ENCODE measurements at regions not wholly inside any gene's neighbourhood (a gene's known extent, or its start where the extent isn't known, plus 50 kb on each side); places are given as distances from the start of the nearest gene placed in this dataset.

- Histone ChIP-seq H3K27me3 (no peaks in the 10 kb centered on the region), H3K27ac (no peak overlapping the region), H3K4me3 (no peak overlapping the region), H3K4me2 (no peak overlapping the region), H3K4me1 (peaks cover 3% of the 10 kb centered on the region), H3K9ac (no peak overlapping the region), H4K20me1 (no peaks in the 10 kb centered on the region), H3K9me3 (no peaks in the 10 kb centered on the region), H3K36me3 (no peaks in the 10 kb centered on the region)
- no peak for TF ChIP-seq Cebpa-rat (IDR thresholded peaks at IDR 0.05)
These were observed 741.7 kb downstream of the VRK1 start for GRCh38 chr14:97538749-97539410.

- Histone ChIP-seq H3K4me2 (no peak overlapping the region), H3K36me3 (no peaks in the 10 kb centered on the region), H3K4me3 (no peak overlapping the region), H3K9me3 (no peaks in the 10 kb centered on the region), H4K20me1 (no peaks in the 10 kb centered on the region), H3K27ac (no peak overlapping the region), H3K4me1 (peaks cover 8% of the 10 kb centered on the region), H3K27me3 (no peaks in the 10 kb centered on the region), H3K9ac (no peak overlapping the region)
- no peak for TF ChIP-seq Cebpa-rat (IDR thresholded peaks at IDR 0.05)
These were observed 742.2 kb downstream of the VRK1 start for GRCh38 chr14:97539411-97539795.

- Histone ChIP-seq H3K9ac (no peak overlapping the region), H3K27ac (no peak overlapping the region), H4K20me1 (no peaks in the 10 kb centered on the region), H3K9me3 (no peaks in the 10 kb centered on the region), H3K4me1 (peaks cover 8% of the 10 kb centered on the region), H3K4me2 (no peak overlapping the region), H3K4me3 (no peak overlapping the region), H3K36me3 (no peaks in the 10 kb centered on the region), H3K27me3 (no peaks in the 10 kb centered on the region)
- no peak for TF ChIP-seq Cebpa-rat (IDR thresholded peaks at IDR 0.05)
These were observed 742.7 kb downstream of the VRK1 start for GRCh38 chr14:97539884-97540283.

GRCh38 chr14:97543221-97543620 lies 746.0 kb downstream of the VRK1 start:
- Histone ChIP-seq H3K9me3 (no peaks in the 10 kb centered on the region), H3K27me3 (no peaks in the 10 kb centered on the region), H3K36me3 (no peaks in the 10 kb centered on the region), H3K4me3 (no peak overlapping the region), H3K9ac (no peak overlapping the region), H4K20me1 (no peaks in the 10 kb centered on the region), H3K27ac (no peak overlapping the region), H3K4me1 (peaks cover 8% of the 10 kb centered on the region), H3K4me2 (no peak overlapping the region)
- TF ChIP-seq Cebpa-rat (IDR thresholded peaks at IDR 0.05) = no peak

- Histone ChIP-seq H3K27me3 (no peaks in the 10 kb centered on the region), H4K20me1 (no peaks in the 10 kb centered on the region), H3K27ac (no peak overlapping the region), H3K9ac (no peak overlapping the region), H3K9me3 (no peaks in the 10 kb centered on the region), H3K36me3 (no peaks in the 10 kb centered on the region), H3K4me2 (no peak overlapping the region), H3K4me3 (no peak overlapping the region), H3K4me1 (peaks cover 8% of the 10 kb centered on the region)
- TF ChIP-seq Cebpa-rat (IDR thresholded peaks at IDR 0.05) = no peak
These were observed 746.6 kb downstream of the VRK1 start for GRCh38 chr14:97543816-97544215.

- Histone ChIP-seq H3K4me1 (peaks cover 8% of the 10 kb centered on the region), H3K4me2 (no peak overlapping the region), H4K20me1 (no peaks in the 10 kb centered on the region), H3K36me3 (no peaks in the 10 kb centered on the region), H3K9me3 (no peaks in the 10 kb centered on the region), H3K9ac (no peak overlapping the region), H3K27ac (no peak overlapping the region), H3K27me3 (no peaks in the 10 kb centered on the region), H3K4me3 (no peak overlapping the region)
- TF ChIP-seq Cebpa-rat (IDR thresholded peaks at IDR 0.05) = no peak
These were observed 747.4 kb downstream of the VRK1 start for GRCh38 chr14:97544571-97544970.

- no peak overlapping the region for H3K4me3 ChIP-seq
- no peaks in the 10 kb centered on the region for H3K9me3 ChIP-seq
- no peak for TF ChIP-seq Cebpa-rat (IDR thresholded peaks at IDR 0.05)
- peaks cover 8% of the 10 kb centered on the region for H3K4me1 ChIP-seq
- H3K27me3 ChIP-seq = no peaks in the 10 kb centered on the region
- H4K20me1 ChIP-seq = no peaks in the 10 kb centered on the region
- H3K36me3 ChIP-seq = no peaks in the 10 kb centered on the region
- no peak overlapping the region for H3K27ac ChIP-seq
- no peak overlapping the region for H3K4me2 ChIP-seq
- no peak overlapping the region for H3K9ac ChIP-seq
These were observed 749.5 kb downstream of the VRK1 start for GRCh38 chr14:97546491-97547230.

GRCh38 chr14:97550463-97550862 lies 753.3 kb downstream of the VRK1 start:
- H3K4me3 ChIP-seq = no peak overlapping the region
- no peaks in the 10 kb centered on the region for H3K27me3 ChIP-seq
- H3K4me1 ChIP-seq = no peaks in the 10 kb centered on the region
- H3K9ac ChIP-seq = no peak overlapping the region
- TF ChIP-seq Cebpa-rat (IDR thresholded peaks at IDR 0.05) = no peak
- no peaks in the 10 kb centered on the region for H3K9me3 ChIP-seq
- no peaks in the 10 kb centered on the region for H4K20me1 ChIP-seq
- no peak overlapping the region for H3K27ac ChIP-seq
- no peaks in the 10 kb centered on the region for H3K36me3 ChIP-seq
- no peak overlapping the region for H3K4me2 ChIP-seq

- H4K20me1 ChIP-seq = no peaks in the 10 kb centered on the region
- no peak overlapping the region for H3K9ac ChIP-seq
- TF ChIP-seq Cebpa-rat (IDR thresholded peaks at IDR 0.05) = no peak
- no peak overlapping the region for H3K4me2 ChIP-seq
- no peaks in the 10 kb centered on the region for H3K36me3 ChIP-seq
- H3K27me3 ChIP-seq = no peaks in the 10 kb centered on the region
- no peak overlapping the region for H3K4me3 ChIP-seq
- no peaks in the 10 kb centered on the region for H3K9me3 ChIP-seq
- H3K27ac ChIP-seq = no peak overlapping the region
- no peaks in the 10 kb centered on the region for H3K4me1 ChIP-seq
These were observed 757.4 kb downstream of the VRK1 start for GRCh38 chr14:97554597-97554996.

- H3K27me3 ChIP-seq = no peaks in the 10 kb centered on the region
- TF ChIP-seq Cebpa-rat (IDR thresholded peaks at IDR 0.05) = no peak
These were observed 767.2 kb downstream of the VRK1 start for GRCh38 chr14:97564334-97564733.

More at GRCh38 chr14:97564334-97564733, 767.2 kb downstream of the VRK1 start:
- no peaks in the 10 kb centered on the region for H3K9me3 ChIP-seq
- H3K4me3 ChIP-seq = no peak overlapping the region
- H3K36me3 ChIP-seq = no peaks in the 10 kb centered on the region
- H3K27ac ChIP-seq = no peak overlapping the region
- H3K4me1 ChIP-seq = no peaks in the 10 kb centered on the region
- no peaks in the 10 kb centered on the region for H4K20me1 ChIP-seq
- H3K9ac ChIP-seq = no peak overlapping the region
- H3K4me2 ChIP-seq = no peak overlapping the region

Measured in BLaER1 (cell line).